GM18508 (cell line): ENCODE measurements at regions not wholly inside any gene's neighbourhood (a gene's known extent, or its start where the extent isn't known, plus 50 kb on each side); places are given as distances from the start of the nearest gene placed in this dataset.
A peak's percentile ranks its signal among the peaks of the same experiment; 100 is the strongest.

Experiments used
- ATAC-seq: cut with Tn5 transposase; IDR thresholded peaks from one replicate; pipeline ENCODE4 v1.9.1; 2021; ENCODE audit warnings: moderate number of reproducible peaks; ENCODE audit not compliant: insufficient read depth, unreplicated experiment

DNA sequence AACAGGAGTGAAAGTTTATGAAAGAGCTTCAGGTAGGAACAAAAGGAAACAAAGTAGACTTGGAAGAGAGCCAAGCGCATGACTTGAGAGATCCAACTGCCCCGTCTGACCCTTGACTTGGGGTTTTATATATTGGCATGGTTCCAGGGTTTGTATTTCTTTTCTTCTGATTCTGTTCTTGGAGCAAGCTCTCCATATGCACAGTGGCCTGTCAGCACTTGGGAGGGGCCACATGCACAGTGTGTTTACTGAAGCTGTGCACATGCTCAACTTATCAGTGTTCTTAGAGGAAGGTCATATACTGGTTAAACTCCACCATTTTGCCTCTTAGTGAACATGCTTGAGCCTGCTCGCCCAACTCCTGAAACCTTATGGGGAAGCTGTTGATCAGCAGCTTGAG, 953.7 kb downstream of the TFAP2A start:
- ATAC-seq = no peak

DNA sequence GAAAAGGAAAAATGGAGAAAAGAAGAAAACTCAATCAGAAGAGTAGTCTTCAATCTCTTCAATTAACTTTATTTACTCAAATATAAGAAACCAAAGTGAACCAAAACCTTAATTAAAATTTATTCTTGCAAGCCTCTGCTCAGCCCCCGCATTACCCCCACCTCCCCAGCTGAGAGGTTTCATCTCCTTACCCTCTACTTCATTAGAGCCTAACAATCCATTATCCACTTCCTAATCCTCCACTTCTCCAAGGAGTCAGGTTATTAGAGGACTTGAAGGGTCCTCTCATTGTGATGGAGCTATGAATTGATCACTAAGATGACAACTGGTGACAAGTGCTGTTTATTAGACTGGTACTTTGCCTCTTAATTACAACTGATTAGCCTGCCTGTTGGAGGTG, 956.5 kb downstream of the TFAP2A start:
- no peak for ATAC-seq

- no peak for ATAC-seq
Observed at GRCh38 chr6:9455864-9456658, 958.8 kb downstream of the TFAP2A start.

GRCh38 chr6:9439621-9440330, 975.1 kb downstream of the TFAP2A start:
- ATAC-seq = no peak

GRCh38 chr6:9437836-9438235, 977.0 kb downstream of the TFAP2A start:
- no peak for ATAC-seq

DNA sequence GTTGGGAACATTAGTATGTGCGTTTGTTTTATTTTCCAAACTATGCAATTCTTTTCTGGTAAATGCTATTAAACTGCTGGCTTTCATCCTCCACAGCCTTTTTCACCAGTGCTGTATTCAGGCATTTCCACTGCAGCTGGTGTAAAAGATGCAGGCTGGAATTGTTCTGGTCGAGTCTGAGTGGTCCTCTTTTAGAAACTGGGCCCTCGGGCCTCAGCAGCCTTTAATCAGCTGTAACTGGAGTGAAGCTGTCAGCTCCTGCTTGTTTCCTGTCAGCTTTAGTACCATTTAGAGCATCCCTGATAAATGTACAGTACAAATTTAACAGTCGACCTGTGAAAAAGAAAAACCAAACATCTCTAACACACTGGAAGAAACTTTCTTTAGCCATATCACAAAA, 979.6 kb downstream of the TFAP2A start:
- no peak for ATAC-seq

DNA sequence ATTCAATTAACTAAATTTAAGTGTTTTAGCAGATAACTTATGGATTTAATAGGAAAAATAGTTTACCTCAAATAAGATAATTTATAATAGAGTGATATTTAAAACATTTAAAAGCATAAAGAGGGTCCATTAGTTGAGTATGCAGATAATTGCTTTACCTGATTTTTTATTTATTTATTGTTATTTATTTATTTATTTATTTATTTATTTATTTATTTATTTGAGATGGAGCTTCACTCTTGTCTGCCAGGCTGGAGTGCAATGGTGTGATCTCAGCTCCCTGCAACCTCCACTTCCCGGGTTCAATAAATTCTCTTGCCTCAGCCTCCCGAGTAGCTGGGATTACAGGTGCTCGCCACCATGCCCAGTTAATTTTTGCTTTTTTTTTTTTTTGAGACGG, 982.9 kb downstream of the TFAP2A start:
- no peak for ATAC-seq

DNA sequence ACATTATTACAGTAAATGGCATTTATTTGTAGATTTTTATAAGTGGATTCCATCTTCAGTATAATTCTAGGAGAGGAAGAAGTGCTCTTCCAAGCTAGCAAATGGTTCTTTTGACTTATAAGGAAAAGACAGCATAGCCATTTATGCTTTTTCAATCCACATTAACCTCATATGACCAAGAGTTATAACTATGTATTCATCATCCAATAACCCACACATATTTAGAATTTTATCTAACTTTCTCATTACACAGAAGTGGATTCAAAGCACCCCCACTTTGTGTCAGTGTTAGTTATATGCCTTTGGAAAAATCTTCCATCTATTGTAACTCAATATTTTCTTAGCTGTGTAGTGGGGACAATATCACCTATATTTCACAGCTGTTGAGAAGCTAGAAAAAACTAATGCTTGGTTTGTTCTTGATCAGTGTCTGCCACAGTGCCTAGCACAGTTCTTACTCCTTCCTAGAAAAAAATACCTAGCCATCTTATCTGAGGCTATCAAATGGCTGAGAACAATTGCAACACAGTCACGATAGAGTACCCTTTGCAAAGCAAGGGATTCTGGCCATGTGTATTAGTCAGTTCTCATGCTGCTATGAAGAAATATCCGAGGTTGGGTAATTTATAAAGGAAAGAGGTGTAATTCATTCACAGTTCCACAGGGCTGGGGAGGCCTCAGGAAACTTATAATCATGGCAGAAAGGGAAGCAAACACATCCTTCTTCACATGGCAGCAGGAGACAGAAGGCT, 986.3 kb downstream of the TFAP2A start:
- no peak for ATAC-seq

DNA sequence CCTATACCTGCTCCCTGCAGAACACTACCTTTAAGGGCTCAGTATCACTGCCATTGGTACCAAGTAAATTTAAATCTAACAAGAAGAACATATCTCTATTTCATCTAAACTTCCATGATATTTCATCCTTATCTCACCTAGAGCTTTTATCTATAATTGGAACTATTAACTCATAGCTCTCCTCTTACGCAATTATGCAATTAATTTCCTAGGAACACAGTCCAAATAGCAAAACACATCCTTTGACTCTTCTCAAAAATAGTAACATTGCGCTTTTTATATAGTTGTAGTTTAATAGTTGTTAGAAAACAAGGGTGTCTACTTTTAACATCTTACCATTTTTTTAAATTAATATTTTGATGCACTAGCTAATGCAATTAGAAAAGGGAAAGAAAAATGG, 986.8 kb upstream of the SLC35B3 start:
- no peak for ATAC-seq

DNA sequence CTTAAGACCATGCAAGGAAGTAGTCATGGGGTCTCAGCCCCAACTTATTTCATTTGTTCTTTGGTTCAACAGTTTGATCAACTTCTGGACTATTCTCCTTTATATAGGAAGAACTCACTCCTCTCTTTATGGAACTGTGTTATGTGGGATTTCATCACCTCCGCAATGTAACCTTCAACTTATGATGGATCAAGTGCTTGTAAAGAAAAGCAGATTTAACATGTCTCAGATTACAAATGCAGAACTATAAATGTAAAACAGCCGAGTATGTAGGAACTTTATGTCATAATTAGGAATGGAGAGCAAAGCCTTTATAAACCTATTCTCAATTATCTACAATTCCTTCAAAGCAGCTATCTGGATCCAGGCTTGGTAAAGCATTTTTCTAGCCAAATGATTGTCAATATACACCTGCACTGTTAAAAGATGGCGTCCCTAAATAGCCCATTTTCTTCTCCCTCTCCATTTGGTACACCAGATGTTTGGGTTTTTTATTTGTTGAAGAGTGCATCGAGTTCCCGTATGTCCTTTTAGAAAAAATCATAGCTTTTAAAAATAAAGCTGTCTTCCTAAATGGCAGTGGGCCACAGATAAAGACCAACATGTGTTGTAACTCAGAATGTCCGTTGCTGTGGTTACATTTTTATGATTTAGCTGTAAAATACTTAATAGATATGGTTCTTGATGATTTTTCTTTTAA, 985.1 kb upstream of the SLC35B3 start:
- ATAC-seq = no peak

DNA sequence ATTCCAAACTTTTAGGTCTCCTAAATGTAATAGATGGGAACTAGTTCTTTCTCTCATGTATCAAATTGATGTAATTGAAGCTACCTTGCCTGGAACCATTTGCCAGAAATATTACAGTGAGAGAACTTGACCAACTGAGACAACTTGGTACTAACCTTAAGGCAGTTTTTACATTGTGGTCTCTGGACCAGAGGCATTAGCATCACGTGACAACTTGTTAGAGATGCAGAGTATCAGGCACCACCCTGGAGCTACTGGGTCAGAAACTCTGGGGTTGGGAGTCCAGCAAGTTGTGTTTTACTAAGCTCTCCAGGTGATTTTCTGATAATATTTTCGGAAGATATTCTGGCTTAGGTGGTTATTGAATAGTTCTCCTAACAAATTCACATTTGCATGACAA, 982.1 kb upstream of the SLC35B3 start:
- no peak for ATAC-seq

DNA sequence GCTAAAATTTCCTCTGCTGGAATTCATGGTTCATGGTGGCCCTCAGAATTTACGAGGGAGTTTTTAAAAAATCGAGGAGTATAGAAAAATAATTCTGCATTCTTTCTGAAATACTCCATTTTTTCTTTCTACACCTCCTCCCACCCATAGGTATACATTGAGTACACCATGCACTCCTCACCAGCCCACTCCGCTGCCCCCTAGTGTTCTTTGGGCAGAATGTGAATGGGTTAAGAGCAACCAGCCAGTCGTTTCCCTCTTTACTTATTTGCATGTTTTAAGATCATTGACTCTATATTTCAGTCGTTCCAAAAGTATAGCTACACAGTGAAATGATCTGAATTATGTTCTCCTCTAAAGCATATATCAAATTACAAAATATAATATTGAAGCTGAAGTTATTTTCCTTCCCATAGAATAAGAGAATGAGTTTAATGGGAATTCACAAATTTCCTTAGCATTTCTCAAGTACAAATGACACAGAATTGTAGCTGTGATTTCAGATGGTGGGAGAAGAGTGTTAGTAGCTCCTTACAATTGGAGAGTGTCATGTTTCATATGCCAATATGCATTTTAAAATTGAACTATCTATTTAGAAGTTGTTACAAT, 977.7 kb upstream of the SLC35B3 start:
- peak; percentile 65 for ATAC-seq

DNA sequence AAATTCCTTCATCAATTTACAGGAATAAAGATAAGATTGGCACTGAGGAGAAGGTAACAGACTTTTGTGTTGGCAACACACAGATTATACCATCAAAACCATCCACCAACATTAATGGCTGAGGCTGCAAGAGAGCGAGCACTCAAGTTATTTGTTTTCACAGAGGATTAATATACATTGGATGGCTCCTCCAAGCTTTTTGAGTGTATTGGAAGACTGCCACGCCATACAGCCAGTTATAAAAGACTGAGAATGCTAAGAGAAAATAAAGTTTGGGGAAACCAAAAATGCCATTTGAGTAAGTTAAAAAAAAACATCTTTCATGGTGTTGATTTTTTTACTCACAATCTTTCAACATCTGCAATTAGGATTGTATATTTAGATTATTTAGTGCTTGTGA, 973.8 kb upstream of the SLC35B3 start:
- ATAC-seq = no peak

GRCh38 chr6:9408402-9409117, 973.2 kb upstream of the SLC35B3 start:
- no peak for ATAC-seq

DNA sequence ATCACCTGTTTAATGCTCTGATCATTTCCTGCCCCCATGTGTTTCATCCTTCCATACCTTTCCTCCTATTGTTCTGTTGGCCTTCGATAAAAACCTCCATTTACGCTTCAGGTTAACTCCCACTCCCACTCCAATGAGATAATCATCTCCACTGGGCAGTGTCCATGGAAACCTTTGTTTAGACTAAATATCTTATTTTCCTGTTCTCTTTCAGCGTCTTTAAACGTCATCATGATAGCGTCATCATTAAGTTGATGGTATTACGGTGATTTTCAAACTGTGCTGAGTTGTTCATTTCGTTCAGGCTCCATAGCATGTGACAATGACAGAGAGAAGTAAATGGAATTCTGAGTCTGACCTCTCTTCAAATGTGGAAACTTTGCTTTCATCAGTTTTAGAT, 970.5 kb upstream of the SLC35B3 start:
- no peak for ATAC-seq

- no peak for ATAC-seq
Observed at GRCh38 chr6:9405369-9405768, 970.0 kb upstream of the SLC35B3 start.

- no peak for ATAC-seq
Observed at GRCh38 chr6:9404351-9405146, 969.2 kb upstream of the SLC35B3 start.

DNA sequence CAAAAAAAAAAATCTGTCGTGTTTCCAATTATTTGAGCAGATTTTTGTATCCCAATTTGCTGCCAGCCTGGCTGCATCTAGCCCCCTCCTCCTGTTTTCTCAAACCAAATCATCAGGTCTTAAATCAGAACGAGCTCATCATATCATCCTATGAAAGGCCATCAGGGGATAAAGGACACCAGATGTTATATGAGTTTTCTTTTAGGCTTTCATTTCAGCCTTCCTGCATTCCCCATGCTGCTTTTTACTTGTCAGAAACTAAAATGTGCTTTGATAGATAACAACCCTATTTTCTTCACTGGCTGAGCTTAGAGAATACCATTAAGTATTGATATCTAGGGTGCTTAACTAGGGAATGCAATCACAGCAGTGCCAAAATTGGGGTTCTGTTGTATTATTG, 968.4 kb upstream of the SLC35B3 start:
- no peak for ATAC-seq

DNA sequence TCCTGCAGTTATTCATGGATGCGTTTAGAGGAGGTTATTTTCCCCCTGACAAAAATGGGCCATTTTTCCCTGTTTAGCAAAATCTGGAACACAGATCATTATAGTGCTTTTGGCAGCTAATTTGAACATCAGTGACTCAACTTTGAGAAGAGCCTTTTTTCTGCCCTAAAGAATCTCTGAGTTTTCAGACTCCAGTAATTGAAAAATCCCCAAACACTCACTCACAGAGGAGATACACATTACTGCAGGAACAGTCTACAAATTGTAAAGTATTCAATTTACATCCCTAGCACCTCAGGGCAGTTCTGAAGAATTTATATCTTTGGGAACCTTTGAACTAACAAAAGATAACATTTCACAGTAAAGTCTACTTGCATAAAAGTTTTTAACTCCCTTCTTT, 966.6 kb upstream of the SLC35B3 start:
- ATAC-seq = no peak
